ENCODE measurements at regions not wholly inside any gene's neighbourhood (a gene's known extent, or its start where the extent isn't known, plus 50 kb on each side); places are given as distances from the start of the nearest gene placed in this dataset.

GRCh38 chr3:84634668-84635067 lies 324.1 kb upstream of the CADM2 start:
- DNase-seq, result no peak
- intact Hi-C loops (cut with DNase I; ENCODE audit: low total_unique reads), result no loop called here
- no peaks in the 10 kb centered on the region for H3K4me1 ChIP-seq

GRCh38 chr3:84637272-84637671 lies 321.5 kb upstream of the CADM2 start:
- intact Hi-C loops (cut with DNase I; ENCODE audit: low total_unique reads), result no loop called here
- no peak overlapping the region for H3K4me3 ChIP-seq
- no peaks in the 10 kb centered on the region for H3K36me3 ChIP-seq
- H3K27me3 ChIP-seq, result no peaks in the 10 kb centered on the region
- no peaks in the 10 kb centered on the region for H3K9me3 ChIP-seq
- DNase-seq, result no peak
- TF ChIP-seq CTCF (IDR thresholded peaks at IDR 0.05) (no peak), POLR2A (IDR thresholded peaks at IDR 0.05) (no peak)
- no peaks in the 10 kb centered on the region for H3K4me1 ChIP-seq
- no peak overlapping the region for H3K27ac ChIP-seq

More at GRCh38 chr3:84634668-84635067, 324.1 kb upstream of the CADM2 start:
- H3K27me3 ChIP-seq, result no peaks in the 10 kb centered on the region
- TF ChIP-seq POLR2A (IDR thresholded peaks at IDR 0.05) (no peak), CTCF (IDR thresholded peaks at IDR 0.05) (no peak)
- H3K4me3 ChIP-seq, result no peak overlapping the region
- H3K36me3 ChIP-seq, result no peaks in the 10 kb centered on the region
- H3K9me3 ChIP-seq, result no peaks in the 10 kb centered on the region
- no peak overlapping the region for H3K27ac ChIP-seq

- Histone ChIP-seq H3K27me3 (no peaks in the 10 kb centered on the region), H3K9me3 (no peaks in the 10 kb centered on the region), H3K4me3 (no peak overlapping the region), H3K27ac (no peak overlapping the region), H3K4me1 (no peaks in the 10 kb centered on the region), H3K36me3 (no peaks in the 10 kb centered on the region)
- intact Hi-C loops (cut with DNase I; ENCODE audit: low total_unique reads), result no loop called here
- TF ChIP-seq POLR2A (IDR thresholded peaks at IDR 0.05), result no peak
- no peak for TF ChIP-seq CTCF (IDR thresholded peaks at IDR 0.05)
- DNase-seq, result no peak
Measured at GRCh38 chr3:84666468-84666867, 292.3 kb upstream of the CADM2 start.

GRCh38 chr3:84679211-84679610 lies 279.6 kb upstream of the CADM2 start:
- TF ChIP-seq CTCF (IDR thresholded peaks at IDR 0.05), result no peak
- no peak for TF ChIP-seq POLR2A (IDR thresholded peaks at IDR 0.05)
- intact Hi-C loops (cut with DNase I; ENCODE audit: low total_unique reads), result no loop called here

GRCh38 chr3:84680700-84681099 lies 278.1 kb upstream of the CADM2 start:
- H3K4me1 ChIP-seq, result no peaks in the 10 kb centered on the region
- TF ChIP-seq CTCF (IDR thresholded peaks at IDR 0.05) (no peak), POLR2A (IDR thresholded peaks at IDR 0.05) (no peak)
- H3K9me3 ChIP-seq, result no peaks in the 10 kb centered on the region
- no peak overlapping the region for H3K4me3 ChIP-seq
- H3K27ac ChIP-seq, result no peak overlapping the region
- H3K36me3 ChIP-seq, result no peaks in the 10 kb centered on the region
- intact Hi-C loops (cut with DNase I; ENCODE audit: low total_unique reads), result no loop called here
- no peak for DNase-seq
- no peaks in the 10 kb centered on the region for H3K27me3 ChIP-seq

More at GRCh38 chr3:84679211-84679610, 279.6 kb upstream of the CADM2 start:
- no peak overlapping the region for H3K4me3 ChIP-seq
- H3K27me3 ChIP-seq, result no peaks in the 10 kb centered on the region
- H3K27ac ChIP-seq, result no peak overlapping the region
- no peak for DNase-seq
- no peaks in the 10 kb centered on the region for H3K4me1 ChIP-seq
- H3K9me3 ChIP-seq, result no peaks in the 10 kb centered on the region
- no peaks in the 10 kb centered on the region for H3K36me3 ChIP-seq

Data from uterus (tissue), 3 donors.